GM10248 (cell line): ENCODE measurements at regions not wholly inside any gene's neighbourhood (a gene's known extent, or its start where the extent isn't known, plus 50 kb on each side); places are given as distances from the start of the nearest gene placed in this dataset.

Source experiments
- CTCF ChIA-PET: fragments of 300-600 bp; sonication (Branson Sonifier 250); formaldehyde crosslinking; extraction: SDS; loops from one replicate; lab custom pipeline; 2021; ENCODE audit warnings: antibody characterized with exemption; lab: Yijun Ruan, JAX
- POLR2A ChIA-PET: fragments of 350-650 bp; sonication (Branson Sonifier 250); formaldehyde crosslinking; extraction: SDS; loops from one replicate; lab custom pipeline; 2020; ENCODE audit warnings: antibody characterized with exemption; lab: Yijun Ruan, JAX
- DNase-seq: peaks from one replicate; pipeline ENCODE4 v3.0.0; 2012; ENCODE audit errors: extremely low spot score
- TF ChIP-seq, protein P1 (sequence below): IDR thresholded peaks from 2 replicates; pipeline ENCODE4 v1.5.1; 2012; ENCODE audit warnings: mild to moderate bottlenecking, low read depth; ENCODE audit errors: extremely low read depth, missing control alignments, control extremely low read depth

DNA sequence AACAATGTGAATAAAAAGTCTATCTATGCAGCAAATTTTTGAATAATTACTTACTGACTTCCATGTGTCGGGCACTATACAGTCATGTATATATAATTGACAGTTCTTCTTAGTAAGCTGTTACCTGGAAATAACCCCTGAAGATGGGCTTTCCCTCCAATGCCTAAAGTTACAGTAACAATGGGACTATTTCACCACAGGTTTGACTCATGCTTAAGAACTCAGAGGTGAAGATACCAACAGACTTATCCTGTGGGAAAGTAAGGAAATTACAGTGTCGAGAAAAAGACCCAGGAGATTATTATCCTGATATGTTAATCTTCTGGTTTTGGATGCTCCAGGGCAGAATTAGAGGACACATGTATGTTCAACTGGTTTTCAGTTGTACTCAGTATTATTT, 601.5 kb upstream of the SOX9 start:
- TF ChIP-seq, protein P1, sequence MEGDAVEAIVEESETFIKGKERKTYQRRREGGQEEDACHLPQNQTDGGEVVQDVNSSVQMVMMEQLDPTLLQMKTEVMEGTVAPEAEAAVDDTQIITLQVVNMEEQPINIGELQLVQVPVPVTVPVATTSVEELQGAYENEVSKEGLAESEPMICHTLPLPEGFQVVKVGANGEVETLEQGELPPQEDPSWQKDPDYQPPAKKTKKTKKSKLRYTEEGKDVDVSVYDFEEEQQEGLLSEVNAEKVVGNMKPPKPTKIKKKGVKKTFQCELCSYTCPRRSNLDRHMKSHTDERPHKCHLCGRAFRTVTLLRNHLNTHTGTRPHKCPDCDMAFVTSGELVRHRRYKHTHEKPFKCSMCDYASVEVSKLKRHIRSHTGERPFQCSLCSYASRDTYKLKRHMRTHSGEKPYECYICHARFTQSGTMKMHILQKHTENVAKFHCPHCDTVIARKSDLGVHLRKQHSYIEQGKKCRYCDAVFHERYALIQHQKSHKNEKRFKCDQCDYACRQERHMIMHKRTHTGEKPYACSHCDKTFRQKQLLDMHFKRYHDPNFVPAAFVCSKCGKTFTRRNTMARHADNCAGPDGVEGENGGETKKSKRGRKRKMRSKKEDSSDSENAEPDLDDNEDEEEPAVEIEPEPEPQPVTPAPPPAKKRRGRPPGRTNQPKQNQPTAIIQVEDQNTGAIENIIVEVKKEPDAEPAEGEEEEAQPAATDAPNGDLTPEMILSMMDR, result no peak
- POLR2A ChIA-PET, result no interaction called here
- CTCF ChIA-PET, result no interaction called here
- DNase-seq, result no peak

DNA sequence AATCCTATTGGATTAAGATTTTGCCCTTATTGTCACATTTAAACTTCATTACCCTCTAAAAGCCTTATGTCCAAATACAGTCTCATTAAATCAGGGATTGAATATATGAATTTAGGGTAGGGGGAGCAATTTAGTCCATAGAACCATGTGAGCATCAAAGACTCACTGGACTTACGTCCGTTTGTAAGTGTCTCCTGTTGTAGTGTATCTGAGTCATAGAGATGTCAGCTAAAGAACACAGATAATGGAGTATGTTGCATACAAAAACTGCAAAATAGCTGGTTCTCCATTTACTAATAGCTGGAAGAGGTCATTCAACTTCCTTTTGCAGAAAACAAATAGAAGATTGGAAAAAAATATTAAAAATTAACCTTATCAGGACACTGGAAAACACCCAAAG, 599.1 kb upstream of the SOX9 start:
- ChIA-PET POLR2A (no interaction called here), CTCF (no interaction called here)
- TF ChIP-seq, protein P1, result no peak
- no peak for DNase-seq

DNA sequence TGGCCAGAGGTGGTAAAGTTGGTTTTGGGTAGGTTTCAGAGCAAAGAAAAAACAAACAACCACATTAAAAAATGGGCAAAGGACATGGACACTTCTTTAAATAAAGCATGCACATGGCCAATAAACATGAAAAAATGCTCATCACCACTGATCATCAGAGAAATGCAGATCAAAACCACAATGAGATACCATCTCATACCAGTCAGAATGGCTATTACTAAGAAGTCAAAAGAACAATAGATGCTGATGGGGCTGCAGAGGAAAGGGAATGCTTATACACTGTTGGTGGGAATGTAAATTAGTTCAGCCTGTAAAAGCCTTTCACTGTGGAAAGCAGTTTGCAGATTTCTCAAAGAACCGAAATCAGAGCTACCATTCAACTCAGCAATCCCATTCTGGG, 598.4 kb upstream of the SOX9 start:
- CTCF ChIA-PET, result no interaction called here
- TF ChIP-seq, protein P1, result no peak
- DNase-seq, result no peak
- POLR2A ChIA-PET, result no interaction called here

DNA sequence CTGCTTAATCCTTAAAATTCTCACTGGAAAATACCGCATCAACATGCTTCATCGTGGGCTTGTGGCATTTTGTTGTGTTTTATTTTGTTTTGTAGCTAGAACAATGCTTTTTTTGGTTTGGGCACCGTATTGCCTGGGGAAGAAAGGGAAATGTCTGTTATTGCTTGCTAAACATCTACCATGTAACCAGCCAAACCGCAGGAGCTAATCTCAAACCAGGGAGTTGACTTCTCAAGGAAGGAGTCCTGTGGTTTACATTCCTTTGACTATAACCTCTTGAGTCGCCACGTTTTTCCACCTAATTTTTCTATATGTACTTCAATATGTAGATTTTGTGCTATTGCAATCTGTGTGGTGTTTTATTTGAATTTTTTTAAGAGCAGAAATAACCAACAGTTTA, 593.5 kb upstream of the SOX9 start:
- DNase-seq, result no peak
- TF ChIP-seq, protein P1, result no peak
- POLR2A ChIA-PET, result no interaction called here
- CTCF ChIA-PET, result no interaction called here

DNA sequence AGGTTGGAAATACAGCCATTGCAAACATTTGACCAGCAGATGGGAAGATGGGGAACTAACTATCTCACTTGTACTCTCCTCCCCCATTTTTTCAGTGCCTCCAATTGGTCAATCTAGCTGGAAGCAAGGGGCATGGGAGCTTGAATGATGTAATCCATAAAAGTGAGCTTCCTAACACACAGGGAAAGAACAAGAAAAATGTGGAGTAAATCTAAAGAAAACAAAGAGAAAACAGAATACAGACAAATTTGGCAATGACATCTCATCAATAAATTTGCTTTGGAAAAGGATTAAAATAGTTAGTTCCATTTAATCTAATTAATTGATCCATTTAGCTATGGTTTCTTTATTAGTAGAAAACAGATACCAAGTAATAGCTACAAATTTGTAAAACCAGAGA, 592.6 kb upstream of the SOX9 start:
- TF ChIP-seq, protein P1, result no peak
- ChIA-PET CTCF (no interaction called here), POLR2A (no interaction called here)
- no peak for DNase-seq

DNA sequence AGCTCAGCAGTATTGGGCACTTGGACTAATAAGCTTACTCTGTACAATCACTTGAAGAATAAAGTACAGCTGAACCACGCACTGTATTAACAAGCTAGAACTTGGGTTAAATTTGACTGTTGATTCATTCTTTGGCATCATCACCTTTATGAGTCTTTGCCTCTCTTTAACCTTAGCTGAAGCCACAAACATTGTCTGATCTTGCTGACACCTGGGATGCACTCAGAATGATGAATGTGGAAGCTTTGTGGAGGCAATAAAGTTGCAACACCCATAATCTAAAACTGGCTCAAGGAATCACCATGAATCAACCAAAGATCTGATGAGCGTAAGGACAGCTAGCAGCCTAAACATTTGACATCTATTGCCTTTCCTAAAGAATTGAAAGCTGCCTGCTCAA, 590.6 kb upstream of the SOX9 start:
- TF ChIP-seq, protein P1, result no peak
- CTCF ChIA-PET, result interaction anchor here (1.5 kb wide), 1 partner anchor 11 kb away, joined by 4 read pairs; no protein-coding TSS in a partner anchor
- no peak for DNase-seq
- POLR2A ChIA-PET, result no interaction called here

DNA sequence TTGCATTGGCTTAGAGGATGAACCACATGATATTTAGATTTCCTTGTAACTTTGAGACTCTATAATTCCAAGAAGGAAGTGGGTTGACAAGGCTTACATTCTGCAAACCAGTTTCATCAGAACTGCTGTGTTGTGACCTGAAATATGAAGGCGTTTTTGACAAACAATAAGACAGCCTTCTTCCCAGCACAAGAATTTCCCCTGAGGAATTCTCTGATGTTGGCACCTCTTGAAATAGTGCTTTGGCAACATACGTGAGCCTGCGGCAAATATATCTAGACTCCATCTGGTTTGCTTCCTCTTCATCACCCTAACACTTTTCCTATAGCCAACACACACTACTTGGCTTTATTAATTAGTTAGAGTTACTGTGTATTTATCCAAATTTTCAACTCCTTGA, 585.5 kb upstream of the SOX9 start:
- TF ChIP-seq, protein P1, result no peak
- ChIA-PET POLR2A (no interaction called here), CTCF (no interaction called here)
- no peak for DNase-seq
